ENCODE measurements at regions not wholly inside any gene's neighbourhood (a gene's known extent, or its start where the extent isn't known, plus 50 kb on each side); places are given as distances from the start of the nearest gene placed in this dataset.

GRCh38 chr3:154559623-154560022, 129.6 kb upstream of the GPR149 start:
- no peak for TF ChIP-seq EP300 (conservative IDR thresholded peaks at IDR 0.05; ENCODE audit: poor library complexity, severe bottlenecking)
- TF ChIP-seq, protein P1, sequence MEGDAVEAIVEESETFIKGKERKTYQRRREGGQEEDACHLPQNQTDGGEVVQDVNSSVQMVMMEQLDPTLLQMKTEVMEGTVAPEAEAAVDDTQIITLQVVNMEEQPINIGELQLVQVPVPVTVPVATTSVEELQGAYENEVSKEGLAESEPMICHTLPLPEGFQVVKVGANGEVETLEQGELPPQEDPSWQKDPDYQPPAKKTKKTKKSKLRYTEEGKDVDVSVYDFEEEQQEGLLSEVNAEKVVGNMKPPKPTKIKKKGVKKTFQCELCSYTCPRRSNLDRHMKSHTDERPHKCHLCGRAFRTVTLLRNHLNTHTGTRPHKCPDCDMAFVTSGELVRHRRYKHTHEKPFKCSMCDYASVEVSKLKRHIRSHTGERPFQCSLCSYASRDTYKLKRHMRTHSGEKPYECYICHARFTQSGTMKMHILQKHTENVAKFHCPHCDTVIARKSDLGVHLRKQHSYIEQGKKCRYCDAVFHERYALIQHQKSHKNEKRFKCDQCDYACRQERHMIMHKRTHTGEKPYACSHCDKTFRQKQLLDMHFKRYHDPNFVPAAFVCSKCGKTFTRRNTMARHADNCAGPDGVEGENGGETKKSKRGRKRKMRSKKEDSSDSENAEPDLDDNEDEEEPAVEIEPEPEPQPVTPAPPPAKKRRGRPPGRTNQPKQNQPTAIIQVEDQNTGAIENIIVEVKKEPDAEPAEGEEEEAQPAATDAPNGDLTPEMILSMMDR (IDR thresholded peaks at IDR 0.05; ENCODE audit: poor library complexity, severe bottlenecking) = no peak
- no peak for TF ChIP-seq EZH2 (IDR thresholded peaks at IDR 0.05; ENCODE audit: borderline replicate concordance, insufficient read depth, low read length, poor library complexity, severe bottlenecking)
- TF ChIP-seq TAF1 (IDR thresholded peaks at IDR 0.05; ENCODE audit: low read depth) = no peak
- no peak for TF ChIP-seq MXI1 (conservative IDR thresholded peaks at IDR 0.05; ENCODE audit: poor library complexity, severe bottlenecking)
- no peak for TF ChIP-seq REST (IDR thresholded peaks at IDR 0.05; ENCODE audit: borderline replicate concordance)
- no peak for TF ChIP-seq POLR2AphosphoS5 (IDR thresholded peaks at IDR 0.05)
- TF ChIP-seq RAD21 (conservative IDR thresholded peaks at IDR 0.05) = no peak
- TF ChIP-seq SMC3 (conservative IDR thresholded peaks at IDR 0.05; ENCODE audit: poor library complexity) = no peak

Measured in neural cell (in vitro differentiated cells).